Stimulated activated CD8-positive, alpha-beta memory T cell treated with anti-CD3 and anti-CD28 coated beads, Interleukin-7, amount 100 ng/mL, for 1 hour (primary cell): ENCODE measurements at regions not wholly inside any gene's neighbourhood (a gene's known extent, or its start where the extent isn't known, plus 50 kb on each side); places are given as distances from the start of the nearest gene placed in this dataset.

ENCODE experiments used
- DNase-seq, 2 donors: peaks; one replicate each; pipeline ENCODE4 v3.0.0-alpha.2; 2020; ENCODE audit warnings: low read depth in 2 of 2

DNA sequence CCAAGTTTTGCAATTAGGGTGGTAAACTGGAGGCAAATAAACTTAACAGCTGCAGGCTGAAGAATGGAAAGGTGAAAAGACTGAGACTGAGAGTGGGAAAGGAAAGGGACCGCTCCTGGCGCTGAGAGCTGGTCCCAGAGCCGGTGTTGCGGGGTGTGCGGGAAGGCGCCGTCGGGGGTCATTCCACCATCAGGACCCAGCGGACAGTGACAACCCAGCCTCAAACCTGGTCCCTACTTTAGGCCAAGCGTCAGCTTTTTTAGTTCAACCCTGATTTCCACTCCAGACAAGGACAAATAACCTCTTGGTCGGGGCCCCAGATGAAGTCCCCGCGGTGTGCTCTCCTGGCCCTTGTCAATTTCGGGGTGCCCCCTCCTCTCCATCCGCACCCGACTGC is 145.8 kb upstream of the ETS2 start:
- no peak for DNase-seq

DNA sequence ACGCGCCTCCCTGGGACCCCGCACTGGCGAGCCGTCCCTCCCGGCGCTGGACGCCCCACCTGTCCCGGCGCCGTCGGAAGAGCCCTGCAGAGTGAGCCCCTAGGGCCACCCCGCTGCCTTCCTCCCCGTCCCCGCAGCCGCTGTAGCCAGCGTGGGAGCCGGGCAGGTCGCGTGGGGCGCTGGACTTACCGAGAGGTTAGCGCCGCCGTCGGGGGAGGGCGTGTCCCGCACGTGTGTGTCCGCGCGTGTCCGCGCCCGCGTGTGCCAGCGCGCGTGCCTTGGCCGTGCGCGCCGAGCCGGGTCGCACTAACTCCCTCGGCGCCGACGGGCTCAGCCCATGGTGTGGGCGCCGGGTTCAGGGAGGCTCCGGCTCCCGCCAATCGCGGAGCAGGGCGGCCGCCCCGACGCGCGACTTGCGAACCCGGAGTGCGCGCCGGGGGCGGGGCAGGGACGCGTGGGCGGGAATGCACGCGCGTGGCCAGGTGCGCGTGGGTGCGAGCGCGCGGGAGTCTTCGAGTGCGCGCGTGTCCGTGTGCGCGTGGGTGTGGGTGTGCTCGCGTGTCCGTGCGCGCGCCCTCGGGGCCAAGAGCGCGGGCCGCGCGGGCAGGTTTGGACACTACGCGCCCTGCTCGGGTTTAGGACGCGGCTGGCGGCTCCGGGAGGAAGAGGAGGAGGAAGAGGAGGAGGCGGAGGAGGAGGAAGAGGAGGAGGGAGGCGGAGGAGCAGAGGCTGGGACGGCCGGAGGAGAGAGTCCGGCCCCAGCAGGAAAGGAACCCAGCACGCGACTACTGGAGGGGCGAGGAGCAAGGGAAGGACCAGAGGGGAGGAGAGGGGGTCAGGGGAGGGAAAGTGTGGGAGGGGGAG is 145.2 kb upstream of the ETS2 start:
- no peak for DNase-seq

DNA sequence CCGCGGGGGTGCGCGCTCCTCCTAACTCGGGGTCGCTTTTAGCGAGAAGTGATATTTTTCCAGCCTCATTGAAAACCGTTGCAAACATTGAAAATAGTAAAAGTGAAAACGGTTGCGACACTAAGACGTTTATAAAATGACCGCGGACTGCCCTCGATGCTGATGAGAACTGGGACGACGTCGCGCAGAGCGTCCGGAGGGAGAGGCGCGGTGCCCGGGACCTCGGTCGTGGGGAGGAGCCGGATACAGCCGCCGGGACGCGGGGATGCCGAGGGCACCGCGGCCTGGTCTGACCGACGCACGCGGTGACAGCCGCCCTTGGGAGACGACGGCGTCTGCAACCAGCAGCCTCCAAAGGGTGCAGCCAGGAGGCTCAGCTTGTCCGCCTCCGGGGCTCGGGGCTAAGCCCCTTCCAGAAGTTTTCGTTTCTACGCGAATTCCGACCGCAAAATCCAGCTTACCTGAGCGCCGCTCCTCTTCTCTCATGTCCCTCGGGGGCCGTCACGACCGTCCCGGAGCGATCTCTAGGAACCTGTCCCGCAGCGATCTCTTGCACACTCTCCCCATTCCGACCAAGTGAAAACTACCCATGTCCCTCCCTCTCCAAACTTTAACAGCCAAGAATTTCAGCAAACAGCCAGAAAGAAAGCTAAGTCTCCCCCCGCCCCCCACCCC is 144.4 kb upstream of the ETS2 start:
- no peak for DNase-seq

DNA sequence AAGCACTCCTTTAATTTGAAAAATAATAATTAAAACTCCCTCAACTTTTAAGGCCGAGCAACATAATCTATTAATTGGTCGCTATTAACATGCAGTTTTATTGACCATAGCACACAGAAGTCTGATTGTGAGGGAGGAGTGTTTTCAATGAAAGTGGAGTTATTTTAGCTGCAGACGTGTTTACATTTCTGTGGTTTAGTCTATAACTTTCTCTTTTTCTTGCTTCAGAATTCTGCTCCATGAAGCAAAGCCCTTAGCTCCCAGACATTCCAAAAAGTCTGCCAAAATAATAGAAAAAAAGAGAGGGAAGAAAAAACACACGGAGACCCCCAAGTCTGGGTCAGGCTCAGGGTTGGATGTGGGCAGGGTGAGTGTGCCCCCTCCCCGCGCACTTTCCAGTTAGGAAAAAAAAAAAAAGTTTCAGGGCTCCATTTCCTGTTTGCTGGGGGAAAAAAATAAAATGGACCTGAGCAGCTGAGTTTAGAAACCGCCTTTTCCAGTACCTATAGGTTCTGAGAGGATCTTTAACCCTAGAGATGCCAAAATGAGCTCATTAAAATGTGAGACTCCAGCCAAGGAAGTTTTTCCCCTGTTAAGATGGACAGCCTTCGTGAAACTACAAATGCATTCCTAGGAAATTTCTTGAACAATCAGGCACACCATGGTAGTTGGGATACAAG is 143.7 kb upstream of the ETS2 start:
- DNase-seq: no peak

DNA sequence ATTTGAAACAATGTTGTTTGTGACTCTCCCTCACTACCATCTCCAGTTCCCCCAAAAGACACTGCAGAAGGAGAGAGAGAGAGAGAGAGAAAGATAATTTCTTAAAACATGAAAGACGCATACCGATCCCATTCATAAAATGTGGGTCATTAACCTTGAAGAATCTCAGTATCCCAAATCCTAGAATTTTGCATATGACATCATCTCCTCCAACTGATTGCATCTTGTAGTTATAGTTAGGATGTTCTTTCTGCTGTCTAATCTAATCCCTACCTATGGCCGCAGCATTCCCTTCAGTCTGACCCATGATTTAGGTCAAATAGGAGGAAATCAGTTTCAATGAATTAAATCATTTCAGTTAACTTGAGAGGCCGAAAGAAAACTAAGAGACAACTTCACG is 142.4 kb upstream of the ETS2 start:
- no peak for DNase-seq

DNA sequence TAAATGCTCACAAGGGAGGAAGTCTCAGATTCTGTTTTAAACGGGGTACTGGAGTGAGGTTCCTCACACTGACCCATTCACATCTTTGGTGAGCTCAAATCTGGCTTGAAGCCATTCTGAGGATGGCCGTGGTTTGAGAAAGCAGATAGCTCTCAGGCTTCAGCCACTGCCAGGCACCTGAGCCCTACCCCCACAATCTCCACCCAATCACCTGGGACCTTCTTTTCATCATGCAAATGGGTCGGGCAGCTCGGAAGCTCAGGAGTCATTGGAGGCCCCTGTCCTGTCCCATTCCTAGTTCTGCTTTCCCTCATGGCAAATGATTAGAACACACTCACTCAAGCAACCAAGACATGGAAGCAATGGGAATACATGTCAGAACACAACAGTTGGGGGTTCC is 141.4 kb upstream of the ETS2 start:
- DNase-seq: no peak

DNA sequence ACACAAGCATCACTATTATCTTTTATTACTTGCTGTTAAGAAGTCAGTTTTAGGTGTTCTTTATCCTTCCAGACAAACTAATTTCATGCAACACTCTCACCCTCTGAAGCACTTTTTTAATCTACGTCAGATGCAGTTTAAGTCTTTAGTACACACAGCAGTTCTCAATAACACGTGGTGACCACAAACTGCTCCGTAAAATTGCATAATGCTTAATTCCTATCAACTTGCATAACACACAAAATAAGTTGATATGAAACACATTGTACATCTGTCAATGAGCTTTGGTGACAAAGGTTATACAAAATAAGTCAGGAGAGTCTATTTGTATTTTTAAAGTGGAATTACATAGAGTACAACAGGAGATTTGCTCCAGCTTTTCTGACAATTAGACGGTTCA is 140.9 kb upstream of the ETS2 start:
- no peak for DNase-seq

DNA sequence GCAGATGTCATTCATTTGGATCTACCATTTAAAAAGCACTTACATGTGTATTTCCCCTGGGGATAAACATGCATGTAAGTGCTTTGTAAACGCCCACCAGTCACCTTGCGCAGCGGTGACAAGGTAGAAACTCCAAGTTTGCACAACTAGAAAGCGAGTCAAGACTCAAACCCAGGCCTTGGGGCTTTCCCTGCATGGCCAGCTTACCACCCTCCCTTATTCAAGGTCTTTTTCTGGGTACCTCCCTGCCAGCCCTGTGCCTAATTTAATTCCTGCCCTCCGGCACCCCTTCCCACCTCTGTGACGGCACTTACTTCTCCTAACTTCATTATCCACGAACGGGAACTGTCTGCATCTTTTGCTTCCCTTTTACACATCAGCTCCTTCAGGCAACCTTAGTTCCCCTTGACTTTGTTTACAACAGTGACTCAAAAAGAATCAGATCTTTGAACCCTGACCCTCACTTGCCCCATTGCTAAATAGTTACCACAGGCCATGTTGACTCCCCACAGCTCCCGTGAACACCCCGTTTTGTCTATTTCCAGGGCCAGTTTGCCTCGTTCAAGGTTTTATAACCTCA is 138.3 kb upstream of the ETS2 start:
- DNase-seq: no peak

DNA sequence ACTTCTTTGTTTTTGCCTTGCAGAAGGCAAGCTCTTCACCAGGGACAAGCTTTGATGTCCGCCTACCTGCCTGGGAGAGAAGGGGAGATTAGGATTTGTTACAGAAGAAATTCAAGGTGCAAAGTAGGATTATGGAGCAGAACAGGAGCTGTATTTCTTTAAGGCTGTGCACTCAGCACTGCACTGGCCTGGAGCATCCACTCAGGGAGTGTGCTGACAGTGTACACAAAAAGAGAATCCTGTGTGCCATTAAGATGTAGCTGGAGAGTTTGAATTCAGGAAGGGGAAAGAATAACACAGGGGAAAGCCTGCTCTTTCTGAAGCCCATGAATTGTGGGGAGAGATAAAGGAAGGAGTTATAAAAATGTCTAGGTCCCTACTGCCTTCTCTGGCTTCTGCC is 137.7 kb upstream of the ETS2 start:
- DNase-seq: no peak

DNA sequence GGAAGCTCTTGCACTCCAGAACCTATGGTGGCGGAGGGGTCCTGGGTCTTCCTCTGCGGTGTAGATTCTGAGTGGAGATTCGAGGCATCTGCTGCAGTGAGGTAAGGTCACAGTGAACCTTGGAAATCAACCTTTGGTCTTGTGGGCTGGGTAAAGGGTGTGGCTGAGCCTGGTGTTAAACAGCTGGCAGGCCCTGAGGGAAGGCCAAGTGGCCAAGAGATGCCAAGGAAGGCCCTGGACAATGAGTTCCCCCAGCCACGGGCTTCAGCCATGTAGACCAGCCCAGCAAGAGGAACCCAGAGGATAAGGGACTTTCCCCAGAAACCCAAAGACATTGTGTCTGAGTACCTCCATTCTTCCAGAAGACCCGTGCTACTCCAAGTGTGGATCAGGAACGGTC is 137.2 kb upstream of the ETS2 start:
- no peak for DNase-seq

DNA sequence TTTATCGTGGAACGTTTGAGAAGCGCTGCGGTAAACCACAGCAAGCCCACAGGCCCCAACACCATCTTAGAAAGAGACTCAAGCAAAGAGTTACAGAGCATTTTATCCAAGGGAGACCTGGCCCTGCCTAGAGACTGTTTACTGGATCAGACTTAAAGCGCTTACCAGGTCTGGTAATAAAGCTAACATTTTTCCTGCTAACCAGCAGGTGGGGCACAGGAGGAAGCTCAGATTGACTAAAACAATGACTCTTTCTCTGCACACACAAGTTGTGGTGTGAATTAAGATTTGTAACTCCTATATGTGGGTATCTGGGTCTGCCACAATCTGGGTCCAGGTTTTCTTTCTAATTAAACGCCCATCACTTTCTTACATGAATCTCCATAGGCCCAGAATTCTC is 136.5 kb upstream of the ETS2 start:
- no peak for DNase-seq

DNA sequence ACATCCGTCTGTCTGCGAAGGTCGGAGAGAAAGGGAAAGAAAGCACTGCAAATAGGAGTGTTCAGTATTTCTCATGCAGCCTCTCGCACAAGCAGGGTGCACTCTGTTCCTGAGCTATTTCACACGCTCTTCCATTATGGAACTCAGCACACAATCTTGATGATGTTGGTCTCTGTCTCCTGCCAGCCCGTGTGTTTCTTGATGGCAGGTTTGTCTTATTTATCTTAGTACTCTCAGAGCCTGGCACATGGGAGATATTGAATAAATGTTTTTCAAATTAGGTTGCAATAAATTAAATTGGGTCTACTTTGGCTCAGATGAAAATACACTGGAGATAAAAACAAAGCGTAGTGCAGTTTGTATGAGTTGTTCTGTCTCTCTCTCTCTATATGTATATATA is 134.9 kb upstream of the ETS2 start:
- no peak for DNase-seq

DNA sequence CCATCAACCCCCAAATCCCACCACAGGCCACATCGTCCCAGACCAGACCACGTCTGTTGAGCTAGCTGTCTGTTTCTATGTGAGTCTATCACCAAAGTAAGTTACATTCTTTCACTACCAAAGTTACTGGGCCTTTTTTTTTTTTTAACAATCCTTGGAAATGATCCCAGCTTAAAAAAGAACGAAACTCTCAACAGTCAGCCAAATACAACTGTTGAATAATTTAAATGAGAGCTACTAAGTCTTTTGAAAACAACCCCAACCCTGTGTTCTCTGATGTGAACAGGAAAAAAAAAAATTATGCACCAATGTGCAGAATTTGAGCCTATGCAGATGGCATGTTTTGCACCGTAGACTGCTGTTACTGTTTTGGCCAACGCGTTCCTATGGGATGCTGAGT is 134.0 kb upstream of the ETS2 start:
- DNase-seq: no peak

DNA sequence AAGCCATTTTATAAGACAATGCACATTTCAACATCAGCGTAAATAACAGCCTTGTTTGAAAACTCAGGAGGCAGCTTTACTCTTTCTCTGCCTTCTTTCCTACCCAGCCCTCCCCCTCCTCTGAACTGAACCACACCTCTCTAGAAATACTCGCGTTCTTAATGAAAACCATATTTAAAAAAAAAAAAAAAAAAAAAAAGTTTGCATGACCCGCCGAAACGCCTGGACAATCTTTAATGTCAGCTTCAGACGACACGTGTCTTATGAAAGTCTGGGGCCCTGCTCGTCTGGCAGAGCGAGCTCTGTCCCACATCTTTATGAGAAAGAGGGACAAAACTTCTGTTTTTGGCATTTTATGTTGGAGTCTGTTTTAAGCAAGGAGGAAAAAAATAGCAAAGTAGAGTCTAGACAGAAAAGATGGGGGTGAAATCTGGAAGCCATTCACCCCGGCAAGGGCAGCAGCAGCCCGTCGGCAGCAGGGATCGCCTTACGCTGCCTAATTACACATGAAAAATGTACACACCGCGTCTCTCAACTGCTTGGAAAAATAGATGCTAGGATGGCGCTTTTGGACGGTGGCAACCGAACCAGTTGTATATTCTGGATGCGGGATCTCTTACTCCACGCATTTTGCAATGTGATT is 130.4 kb upstream of the ETS2 start:
- DNase-seq: no peak

DNA sequence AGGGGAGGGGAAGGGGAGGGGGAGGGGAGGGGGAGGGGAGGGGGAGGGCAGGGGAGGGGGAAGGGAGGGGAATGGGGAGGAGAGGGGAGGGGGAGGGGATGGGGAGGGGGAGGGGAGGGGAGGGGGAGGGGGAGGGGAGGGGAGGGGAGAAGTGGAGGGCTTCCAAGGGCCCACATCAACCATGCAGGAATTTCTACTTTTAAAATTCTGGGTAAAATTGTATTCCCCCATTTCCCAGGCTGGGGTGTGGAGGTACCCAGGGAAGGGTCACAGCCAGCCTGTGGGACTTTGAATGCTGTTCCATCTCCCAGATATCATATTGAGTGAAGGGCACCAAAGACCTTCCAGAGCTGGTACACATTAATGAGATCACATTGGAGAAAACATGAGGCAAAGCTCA is 126.9 kb upstream of the ETS2 start:
- no peak for DNase-seq

DNA sequence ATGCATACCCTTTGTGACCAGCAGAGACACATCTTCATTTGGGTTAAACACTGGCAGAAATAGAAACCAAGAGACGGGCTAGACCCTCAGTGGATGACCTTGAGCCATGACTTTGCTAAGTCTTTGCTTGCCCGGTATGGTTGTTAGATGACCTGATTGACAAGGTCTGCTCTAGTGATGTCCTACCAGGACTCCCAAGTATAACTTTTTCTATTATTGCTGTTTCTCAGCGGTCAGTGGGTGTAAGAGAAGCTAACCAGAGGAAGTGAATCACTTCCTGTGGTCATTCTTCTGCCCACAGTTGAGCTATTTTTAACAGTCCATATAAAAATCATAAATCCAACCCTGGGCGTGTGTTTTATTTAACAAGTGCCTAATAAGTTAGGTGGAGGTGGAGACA is 126.2 kb upstream of the ETS2 start:
- DNase-seq: no peak

DNA sequence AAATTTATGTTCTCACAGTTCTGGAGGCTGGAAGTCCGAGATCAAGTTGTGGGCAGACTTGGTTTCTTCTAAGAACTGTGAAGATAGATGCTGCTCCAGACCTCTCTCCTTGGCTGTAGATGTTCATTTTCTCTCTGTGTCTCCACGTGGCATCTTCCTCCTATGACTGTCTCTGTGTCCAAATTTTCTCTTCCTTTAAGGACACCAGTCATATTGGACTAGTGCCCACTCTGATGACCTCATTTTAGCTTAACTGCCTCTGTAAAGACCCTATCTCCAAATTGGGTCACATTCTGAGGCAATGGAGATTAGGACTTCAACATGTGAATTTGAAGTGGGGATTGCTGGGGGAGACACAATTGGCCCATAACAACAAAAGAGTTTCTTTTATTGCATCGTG is 125.3 kb upstream of the ETS2 start:
- DNase-seq: no peak

DNA sequence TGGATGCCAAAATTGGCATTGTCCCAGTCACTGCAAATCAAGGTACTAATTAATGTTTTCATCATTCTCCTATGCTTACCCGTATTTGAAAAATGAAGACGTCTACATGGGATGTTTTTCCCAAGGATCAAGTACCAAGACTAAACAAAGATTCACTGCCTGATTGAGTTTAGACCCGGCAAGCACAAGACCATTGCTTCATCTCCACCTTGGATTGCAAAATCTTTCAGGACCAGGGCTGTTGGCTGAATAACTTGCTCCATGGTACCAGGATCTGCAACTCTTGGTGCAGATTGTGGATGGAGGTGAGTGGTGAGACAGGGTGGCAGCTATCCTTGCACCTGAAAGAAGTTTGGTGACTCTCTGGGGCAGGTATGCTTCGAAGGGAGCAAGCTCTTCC is 122.5 kb upstream of the ETS2 start:
- no peak for DNase-seq

DNA sequence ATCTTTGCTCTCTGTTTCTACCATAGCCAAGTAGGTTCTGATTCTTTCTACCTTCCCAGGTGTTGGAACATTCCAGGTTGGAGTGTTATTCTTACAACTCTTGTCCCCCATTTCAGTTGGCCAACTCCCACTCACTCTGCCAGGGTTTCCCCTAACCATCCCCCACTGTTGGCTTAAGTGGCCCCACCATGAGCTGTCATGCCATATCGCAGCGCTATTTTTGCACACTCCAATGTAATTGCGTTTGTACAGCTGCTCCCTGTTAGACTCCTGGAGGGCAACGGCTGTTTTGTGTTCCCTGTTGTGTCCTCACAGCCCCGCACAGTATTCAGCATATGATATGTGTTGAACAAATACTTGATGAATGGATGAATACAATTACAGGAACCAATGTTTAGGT is 117.7 kb upstream of the ETS2 start:
- DNase-seq: no peak

DNA sequence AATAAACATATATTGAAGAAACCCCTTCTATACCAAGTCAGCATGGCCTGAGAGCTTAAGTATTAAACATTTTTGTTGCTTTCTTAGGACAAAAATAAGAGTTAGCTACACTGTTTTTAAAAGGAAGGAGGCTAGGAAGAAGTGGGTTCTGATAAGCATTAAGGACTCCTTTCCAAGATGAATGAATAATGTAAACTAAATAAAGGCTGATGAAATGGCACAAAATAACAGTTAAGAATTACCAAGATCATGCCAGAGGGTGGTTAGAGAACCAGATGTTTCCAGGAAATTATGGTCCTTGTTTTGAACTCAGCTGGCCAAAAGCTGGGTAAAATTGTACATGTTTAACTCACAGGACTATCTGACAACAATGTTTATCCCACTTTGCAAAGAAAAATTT is 114.1 kb upstream of the ETS2 start:
- DNase-seq: no peak

DNA sequence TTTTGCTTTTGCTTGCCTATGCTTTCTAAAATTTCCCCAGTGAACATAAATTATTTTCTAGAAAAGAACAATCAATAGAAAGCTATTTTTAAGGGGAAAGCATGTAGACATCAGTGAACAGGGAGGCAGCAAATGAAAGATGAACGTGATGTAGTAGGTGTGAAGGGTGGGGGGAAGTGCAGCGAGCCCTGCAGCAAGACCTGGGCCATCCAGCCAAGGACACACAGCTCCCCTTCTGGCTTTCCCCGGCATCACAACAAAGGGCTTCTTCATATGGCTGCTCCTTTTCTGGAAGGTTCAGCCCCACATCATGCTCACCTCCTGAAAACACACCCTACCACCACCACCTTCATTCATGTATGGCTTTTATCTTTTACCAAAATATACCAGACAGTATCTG is 109.2 kb upstream of the ETS2 start:
- no peak for DNase-seq

DNA sequence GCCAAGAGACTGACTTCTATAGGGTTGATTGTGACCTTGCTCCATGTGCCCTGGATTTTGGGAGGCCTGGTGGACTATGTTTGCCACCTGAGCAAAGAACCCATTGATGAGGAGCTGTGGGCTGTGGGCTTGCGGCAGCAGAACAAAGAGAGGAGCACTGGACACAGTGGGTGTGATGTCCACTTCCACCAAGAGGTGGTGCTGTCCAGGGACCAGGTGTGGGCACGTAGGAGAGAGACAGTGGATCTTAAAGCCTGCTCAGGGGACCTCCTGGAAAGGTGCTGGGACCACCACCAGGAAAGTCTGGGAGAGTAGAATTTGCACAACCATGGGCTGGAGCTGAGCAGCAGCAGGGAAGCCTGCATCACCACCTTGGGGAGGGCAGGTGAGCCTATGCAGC is 106.7 kb upstream of the ETS2 start:
- DNase-seq: no peak
